Forelimb muscle (tissue), 1 donor: ENCODE measurements at regions not wholly inside any gene's neighbourhood (a gene's known extent, or its start where the extent isn't known, plus 50 kb on each side); places are given as distances from the start of the nearest gene placed in this dataset.
"Not testable (repeated sequence)": the region's sequence is repeated elsewhere in the genome, so short reads cannot be mapped to it uniquely, and the experiment has no call there.

Experiments used
- DNase-seq: peaks from one replicate; pipeline ENCODE4 v3.0.0-alpha.2; 2013; ENCODE audit warnings: low read depth

GRCh38 chr9:111148052-111149017, 110.1 kb upstream of the LPAR1 start:
- no peak for DNase-seq

- DNase-seq: no peak
Measured at GRCh38 chr9:111147041-111147440, 108.8 kb upstream of the LPAR1 start.

- no peak for DNase-seq
Measured at GRCh38 chr9:111144741-111145140, 106.5 kb upstream of the LPAR1 start.

GRCh38 chr9:111136180-111136579, 97.9 kb upstream of the LPAR1 start:
- DNase-seq: no peak

- DNase-seq: no peak
Measured at GRCh38 chr9:111131211-111131610, 92.9 kb upstream of the LPAR1 start.

GRCh38 chr9:111120526-111120925, 82.3 kb upstream of the LPAR1 start:
- DNase-seq: no peak

- no peak for DNase-seq
Measured at GRCh38 chr9:111118256-111118948, 80.1 kb upstream of the LPAR1 start.

GRCh38 chr9:111114486-111114885, 76.2 kb upstream of the LPAR1 start:
- no peak for DNase-seq

GRCh38 chr9:111113712-111114111, 75.4 kb upstream of the LPAR1 start:
- no peak for DNase-seq

- DNase-seq: no peak
Measured at GRCh38 chr9:111110805-111111204, 72.5 kb upstream of the LPAR1 start.

- no peak for DNase-seq
Measured at GRCh38 chr9:111108946-111109345, 70.7 kb upstream of the LPAR1 start.

GRCh38 chr9:111107141-111107540, 68.9 kb upstream of the LPAR1 start:
- DNase-seq: no peak

GRCh38 chr9:111106202-111106601, 67.9 kb upstream of the LPAR1 start:
- DNase-seq: no peak

GRCh38 chr9:111102793-111103464, 64.7 kb upstream of the LPAR1 start:
- peak; percentile 67 for DNase-seq

GRCh38 chr9:111099199-111100008, 61.1 kb upstream of the LPAR1 start:
- no peak for DNase-seq

- no peak for DNase-seq
Measured at GRCh38 chr9:111098093-111098492, 59.8 kb upstream of the LPAR1 start.

GRCh38 chr9:111096051-111096450, 57.8 kb upstream of the LPAR1 start:
- DNase-seq: no peak

- no peak for DNase-seq
Measured at GRCh38 chr9:111095441-111095840, 57.2 kb upstream of the LPAR1 start.

- DNase-seq: no peak
Measured at GRCh38 chr9:111094958-111095357, 56.7 kb upstream of the LPAR1 start.

- DNase-seq: no peak
Measured at GRCh38 chr9:111094433-111094924, 56.2 kb upstream of the LPAR1 start.

- DNase-seq: not testable (repeated sequence)
Measured at GRCh38 chr9:111092167-111092566, 53.9 kb upstream of the LPAR1 start.
